Panc1 (cell line): ENCODE measurements at regions not wholly inside any gene's neighbourhood (a gene's known extent, or its start where the extent isn't known, plus 50 kb on each side); places are given as distances from the start of the nearest gene placed in this dataset.

Experiments used
- POLR2AphosphoS5 ChIP-seq: IDR thresholded peaks from 2 replicates; pipeline ENCODE4 v1.6.1; 2012; ENCODE audit warnings: mild to moderate bottlenecking, low read depth, low read length, moderate library complexity
- REST ChIP-seq, 2 experiments: IDR thresholded peaks; 2 replicates each; pipeline ENCODE4 v1.6.1; 2011 to 2012; ENCODE audit warnings: low read depth in 2 of 2, control low read depth in 1 of 2, low read length in 1 of 2, mild to moderate bottlenecking in 1 of 2, moderate library complexity in 1 of 2; ENCODE audit not compliant: insufficient read depth in 1 of 2
- SIN3A ChIP-seq: IDR thresholded peaks from 2 replicates; pipeline ENCODE4 v1.6.1; 2012; ENCODE audit warnings: low read depth, mild to moderate bottlenecking, low read length, moderate library complexity, borderline replicate concordance; ENCODE audit not compliant: insufficient read depth
- TCF7L2 ChIP-seq: IDR thresholded peaks from 2 replicates; pipeline ENCODE4 v1.6.1; 2011; ENCODE audit warnings: mild to moderate bottlenecking, low read depth, low read length, inconsistent platforms
- TF ChIP-seq, protein P1 (sequence below): fragments of 450-650 bp; IDR thresholded peaks from 2 replicates; pipeline ENCODE4 v1.5.1; 2017; ENCODE audit warnings: mild to moderate bottlenecking

GRCh38 chr2:128660836-128661235 is 342.2 kb upstream of the HS6ST1 start:
- TF ChIP-seq, protein P1, sequence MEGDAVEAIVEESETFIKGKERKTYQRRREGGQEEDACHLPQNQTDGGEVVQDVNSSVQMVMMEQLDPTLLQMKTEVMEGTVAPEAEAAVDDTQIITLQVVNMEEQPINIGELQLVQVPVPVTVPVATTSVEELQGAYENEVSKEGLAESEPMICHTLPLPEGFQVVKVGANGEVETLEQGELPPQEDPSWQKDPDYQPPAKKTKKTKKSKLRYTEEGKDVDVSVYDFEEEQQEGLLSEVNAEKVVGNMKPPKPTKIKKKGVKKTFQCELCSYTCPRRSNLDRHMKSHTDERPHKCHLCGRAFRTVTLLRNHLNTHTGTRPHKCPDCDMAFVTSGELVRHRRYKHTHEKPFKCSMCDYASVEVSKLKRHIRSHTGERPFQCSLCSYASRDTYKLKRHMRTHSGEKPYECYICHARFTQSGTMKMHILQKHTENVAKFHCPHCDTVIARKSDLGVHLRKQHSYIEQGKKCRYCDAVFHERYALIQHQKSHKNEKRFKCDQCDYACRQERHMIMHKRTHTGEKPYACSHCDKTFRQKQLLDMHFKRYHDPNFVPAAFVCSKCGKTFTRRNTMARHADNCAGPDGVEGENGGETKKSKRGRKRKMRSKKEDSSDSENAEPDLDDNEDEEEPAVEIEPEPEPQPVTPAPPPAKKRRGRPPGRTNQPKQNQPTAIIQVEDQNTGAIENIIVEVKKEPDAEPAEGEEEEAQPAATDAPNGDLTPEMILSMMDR = no peak
- TF ChIP-seq REST (IDR thresholded peaks at IDR 0.05; ENCODE audit: insufficient read depth in 1 of 2, low read depth in 2 of 2, low read length in 1 of 2) (no peak), POLR2AphosphoS5 (no peak), SIN3A (no peak), TCF7L2 (no peak)
